ENCODE measurements at regions not wholly inside any gene's neighbourhood (a gene's known extent, or its start where the extent isn't known, plus 50 kb on each side); places are given as distances from the start of the nearest gene placed in this dataset.

DNA sequence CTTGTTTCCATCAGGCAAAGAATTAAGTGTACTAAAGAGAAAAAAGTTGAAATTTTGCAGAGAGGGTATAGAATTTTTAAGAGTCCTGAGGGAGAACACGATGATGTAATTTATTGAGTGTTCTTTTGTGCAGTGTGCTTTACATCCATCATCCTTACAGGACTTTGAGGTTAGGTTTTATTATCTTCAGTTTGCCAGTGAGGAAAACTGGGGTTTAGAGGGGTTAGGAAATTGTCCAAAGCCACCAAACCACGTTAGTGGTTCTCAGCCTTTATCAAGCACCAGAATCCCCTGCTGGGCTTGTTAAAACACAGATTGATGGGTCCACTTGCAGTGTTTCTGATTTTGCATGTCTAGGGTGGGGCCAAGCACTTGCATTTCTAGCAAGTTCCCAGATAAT lies 277.5 kb downstream of the KCNS3 start:
- TF ChIP-seq, protein P1, sequence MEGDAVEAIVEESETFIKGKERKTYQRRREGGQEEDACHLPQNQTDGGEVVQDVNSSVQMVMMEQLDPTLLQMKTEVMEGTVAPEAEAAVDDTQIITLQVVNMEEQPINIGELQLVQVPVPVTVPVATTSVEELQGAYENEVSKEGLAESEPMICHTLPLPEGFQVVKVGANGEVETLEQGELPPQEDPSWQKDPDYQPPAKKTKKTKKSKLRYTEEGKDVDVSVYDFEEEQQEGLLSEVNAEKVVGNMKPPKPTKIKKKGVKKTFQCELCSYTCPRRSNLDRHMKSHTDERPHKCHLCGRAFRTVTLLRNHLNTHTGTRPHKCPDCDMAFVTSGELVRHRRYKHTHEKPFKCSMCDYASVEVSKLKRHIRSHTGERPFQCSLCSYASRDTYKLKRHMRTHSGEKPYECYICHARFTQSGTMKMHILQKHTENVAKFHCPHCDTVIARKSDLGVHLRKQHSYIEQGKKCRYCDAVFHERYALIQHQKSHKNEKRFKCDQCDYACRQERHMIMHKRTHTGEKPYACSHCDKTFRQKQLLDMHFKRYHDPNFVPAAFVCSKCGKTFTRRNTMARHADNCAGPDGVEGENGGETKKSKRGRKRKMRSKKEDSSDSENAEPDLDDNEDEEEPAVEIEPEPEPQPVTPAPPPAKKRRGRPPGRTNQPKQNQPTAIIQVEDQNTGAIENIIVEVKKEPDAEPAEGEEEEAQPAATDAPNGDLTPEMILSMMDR (IDR thresholded peaks at IDR 0.05) = no peak
- no peak for TF ChIP-seq POLR2A (IDR thresholded peaks at IDR 0.05)
